GM19467 (cell line): ENCODE measurements at regions not wholly inside any gene's neighbourhood (a gene's known extent, or its start where the extent isn't known, plus 50 kb on each side); places are given as distances from the start of the nearest gene placed in this dataset.

ENCODE experiments used
- ATAC-seq: cut with Tn5 transposase; IDR thresholded peaks from one replicate; pipeline ENCODE4 v1.9.1; 2021; ENCODE audit warnings: mild to moderate bottlenecking, moderate library complexity; ENCODE audit not compliant: unreplicated experiment

GRCh38 chr6:100944644-100945043, 63.5 kb upstream of the ASCC3 start:
- ATAC-seq: no peak

- ATAC-seq: no peak
Measured at GRCh38 chr6:100946021-100946540, 65.0 kb upstream of the ASCC3 start.

- ATAC-seq: no peak
Measured at GRCh38 chr6:100946711-100947110, 65.6 kb upstream of the ASCC3 start.

GRCh38 chr6:100948381-100949133, 67.4 kb upstream of the ASCC3 start:
- ATAC-seq: no peak

- ATAC-seq: no peak
Measured at GRCh38 chr6:100952006-100952405, 70.9 kb upstream of the ASCC3 start.

- no peak for ATAC-seq
Measured at GRCh38 chr6:100959280-100959679, 78.2 kb upstream of the ASCC3 start.

GRCh38 chr6:100962466-100962865, 81.3 kb upstream of the ASCC3 start:
- ATAC-seq: no peak

- ATAC-seq: no peak
Measured at GRCh38 chr6:100965067-100965466, 83.9 kb upstream of the ASCC3 start.

GRCh38 chr6:100968949-100969348, 87.8 kb upstream of the ASCC3 start:
- ATAC-seq: no peak

GRCh38 chr6:100979267-100979666, 98.1 kb upstream of the ASCC3 start:
- ATAC-seq: no peak

GRCh38 chr6:100980949-100981348, 99.8 kb upstream of the ASCC3 start:
- ATAC-seq: no peak

- ATAC-seq: no peak
Measured at GRCh38 chr6:100986921-100987320, 105.8 kb upstream of the ASCC3 start.

- no peak for ATAC-seq
Measured at GRCh38 chr6:100987556-100987955, 106.4 kb upstream of the ASCC3 start.

GRCh38 chr6:100988391-100988984, 107.4 kb upstream of the ASCC3 start:
- ATAC-seq: no peak

GRCh38 chr6:100990070-100990469, 108.9 kb upstream of the ASCC3 start:
- no peak for ATAC-seq

- ATAC-seq: no peak
Measured at GRCh38 chr6:100996409-100996808, 115.3 kb upstream of the ASCC3 start.

- no peak for ATAC-seq
Measured at GRCh38 chr6:100998111-100998510, 117.0 kb upstream of the ASCC3 start.

- no peak for ATAC-seq
Measured at GRCh38 chr6:100999034-100999597, 118.0 kb upstream of the ASCC3 start.

GRCh38 chr6:101000341-101000740, 119.2 kb upstream of the ASCC3 start:
- no peak for ATAC-seq

- ATAC-seq: no peak
Measured at GRCh38 chr6:101001012-101001411, 119.9 kb upstream of the ASCC3 start.

GRCh38 chr6:101001607-101002006, 120.5 kb upstream of the ASCC3 start:
- no peak for ATAC-seq

- no peak for ATAC-seq
Measured at GRCh38 chr6:101003075-101003474, 121.9 kb upstream of the ASCC3 start.
